T47D (cell line): ENCODE measurements at regions not wholly inside any gene's neighbourhood (a gene's known extent, or its start where the extent isn't known, plus 50 kb on each side); places are given as distances from the start of the nearest gene placed in this dataset.
"Not testable (repeated sequence)": the region's sequence is repeated elsewhere in the genome, so short reads cannot be mapped to it uniquely, and the experiment has no call there.

Experiments used
- DNase-seq, 2 experiments: peaks; one replicate each; pipeline versions ENCODE4 v3.0.0 to v3.0.0-alpha.2; 2011 to 2012; ENCODE audit warnings: low read depth in 1 of 2, low spot score in 1 of 2
- JUND ChIP-seq: IDR thresholded peaks from 2 replicates; pipeline ENCODE4 v1.6.1; 2012; ENCODE audit warnings: low read depth
- in situ Hi-C: cut with HindIII; loops from 2 replicates; pipeline ENCODE4 v1.10.0; 2016; ENCODE audit warnings: low sequenced_read_pairs, low pct_unique_long_range_greater_than_20kb

DNA sequence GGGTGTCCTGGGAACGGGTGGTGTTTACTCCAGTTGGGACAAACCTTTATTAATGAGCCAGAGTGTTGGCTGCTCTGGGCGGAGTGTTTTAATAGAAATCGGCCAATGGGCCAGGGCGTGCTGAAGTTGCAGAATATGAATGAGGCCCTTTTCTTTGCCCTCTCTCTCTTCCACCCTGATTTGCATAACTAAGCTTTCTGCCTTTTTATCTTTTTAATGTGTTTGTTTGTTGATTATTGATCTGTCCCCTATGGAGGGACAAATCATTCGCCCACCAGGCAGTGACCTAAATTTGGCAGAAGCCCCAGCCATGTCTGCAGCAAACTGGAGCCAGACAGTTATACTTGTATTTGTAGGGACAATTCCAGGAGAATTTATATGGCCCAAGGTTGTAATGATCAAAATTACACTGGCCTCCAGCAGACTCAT, 420.9 kb downstream of the PREX1 start:
- no peak for DNase-seq
- TF ChIP-seq JUND, result no peak
- in situ Hi-C loops, result no loop called here

DNA sequence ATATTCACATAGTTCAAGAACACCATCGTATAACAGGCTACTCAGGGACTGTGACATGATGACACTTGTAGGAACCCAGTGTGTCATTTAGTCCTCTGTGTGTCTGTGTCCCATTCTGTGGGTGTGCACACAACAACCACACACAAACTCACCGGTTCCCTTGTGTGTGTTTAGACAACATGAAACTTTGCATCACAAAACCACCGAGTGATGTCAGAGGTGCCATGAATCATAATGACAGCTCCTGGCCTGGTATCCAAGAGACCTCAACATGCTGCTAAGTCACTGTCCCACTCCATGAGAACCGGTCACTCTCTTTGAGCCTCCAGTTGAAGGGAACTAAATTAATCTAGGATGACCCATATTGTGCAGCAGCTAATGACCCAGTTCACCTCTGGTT, 421.3 kb downstream of the PREX1 start:
- in situ Hi-C loops, result no loop called here
- TF ChIP-seq JUND, result no peak
- no peak for DNase-seq

DNA sequence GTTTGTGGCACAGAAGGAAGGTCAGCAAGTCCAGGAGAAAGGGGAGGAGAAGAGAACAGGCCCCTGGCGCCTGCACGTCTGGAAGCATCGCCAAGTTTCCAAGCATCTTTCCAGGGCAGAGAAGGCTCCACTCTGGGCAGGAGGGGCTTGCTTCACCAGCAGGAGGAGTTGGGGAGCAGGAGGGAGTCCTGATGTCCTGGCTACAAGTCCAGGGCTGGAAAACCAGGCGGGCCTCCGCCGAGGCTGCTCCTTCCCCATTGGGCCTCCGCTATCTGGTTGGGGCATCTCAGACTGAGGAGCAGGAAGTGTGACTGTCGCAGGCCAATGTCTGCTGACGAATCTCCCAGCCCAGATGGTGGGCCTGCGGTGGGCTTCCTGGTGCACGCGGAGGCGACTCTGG, 421.9 kb downstream of the PREX1 start:
- in situ Hi-C loops, result no loop called here
- TF ChIP-seq JUND, result no peak
- DNase-seq, result peak in 1 of 2 experiments; percentile 12

DNA sequence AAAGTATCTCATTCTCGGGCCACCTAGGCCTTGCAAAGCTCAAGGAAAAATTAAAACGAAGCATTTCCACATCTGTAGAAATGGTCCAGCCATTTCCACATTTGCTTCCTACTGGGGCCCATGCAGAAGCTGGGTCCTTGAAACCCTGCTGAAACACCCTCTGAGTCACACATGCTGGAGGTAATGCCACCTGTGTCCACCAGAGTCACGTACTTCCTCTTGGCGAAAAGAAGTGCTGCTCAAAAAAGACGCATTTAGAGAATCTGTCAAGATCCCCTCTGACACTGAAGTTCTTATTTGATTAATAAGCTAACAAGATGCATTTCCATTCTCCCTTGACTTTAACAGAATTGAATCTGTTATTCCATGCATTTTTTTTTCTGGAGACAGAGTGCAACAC, 423.2 kb downstream of the PREX1 start:
- peak in 1 of 2 experiments; percentile 14 for DNase-seq
- in situ Hi-C loops, result no loop called here
- no peak for TF ChIP-seq JUND

- in situ Hi-C loops, result no loop called here
- TF ChIP-seq JUND, result no peak
- DNase-seq, result no peak
Observed at GRCh38 chr20:48403167-48403761, 424.5 kb downstream of the PREX1 start.

DNA sequence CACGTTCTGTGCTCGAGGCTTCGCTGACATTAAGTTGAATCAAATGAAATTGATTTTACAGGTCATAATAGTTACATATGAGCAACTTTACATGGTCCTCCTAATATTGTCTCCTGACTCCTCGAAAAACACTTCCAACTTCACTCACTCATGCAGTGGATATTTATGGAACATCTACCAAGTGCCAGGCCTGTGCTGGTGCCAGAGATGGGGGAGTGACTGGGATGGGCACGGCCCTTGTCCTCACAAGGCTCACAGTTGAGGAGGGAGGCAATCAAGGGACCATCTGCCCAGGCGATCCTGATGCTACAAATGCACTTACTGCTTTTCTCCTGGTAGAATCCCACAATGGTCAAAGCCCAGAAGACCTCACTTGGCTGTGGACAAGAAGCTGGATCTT, 426.4 kb downstream of the PREX1 start:
- in situ Hi-C loops, result no loop called here
- no peak for TF ChIP-seq JUND
- no peak for DNase-seq

DNA sequence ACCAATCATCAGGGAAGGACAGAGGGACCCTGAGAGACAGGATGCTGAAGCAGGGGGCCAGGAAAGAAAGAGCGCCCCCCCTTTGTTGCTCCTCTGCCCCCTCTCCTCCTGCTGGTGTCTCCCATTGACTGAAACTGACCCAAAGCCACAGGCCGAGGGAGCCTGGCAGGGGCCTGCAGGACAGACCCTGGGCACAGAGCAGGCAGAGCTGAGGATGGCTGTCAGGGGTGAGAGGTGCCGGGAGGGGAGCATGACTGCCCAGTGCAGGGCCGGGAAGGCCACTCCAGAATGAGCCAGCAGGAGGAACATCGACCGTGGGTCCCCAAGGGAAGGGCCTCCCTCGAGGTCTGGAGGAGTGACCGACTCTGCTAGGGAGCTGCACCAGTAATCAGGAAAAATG, 427.8 kb downstream of the PREX1 start:
- in situ Hi-C loops, result no loop called here
- no peak for DNase-seq
- TF ChIP-seq JUND, result no peak

- TF ChIP-seq JUND, result no peak
- in situ Hi-C loops, result no loop called here
- no peak for DNase-seq
Observed at GRCh38 chr20:48398506-48399449, 429.0 kb downstream of the PREX1 start.

DNA sequence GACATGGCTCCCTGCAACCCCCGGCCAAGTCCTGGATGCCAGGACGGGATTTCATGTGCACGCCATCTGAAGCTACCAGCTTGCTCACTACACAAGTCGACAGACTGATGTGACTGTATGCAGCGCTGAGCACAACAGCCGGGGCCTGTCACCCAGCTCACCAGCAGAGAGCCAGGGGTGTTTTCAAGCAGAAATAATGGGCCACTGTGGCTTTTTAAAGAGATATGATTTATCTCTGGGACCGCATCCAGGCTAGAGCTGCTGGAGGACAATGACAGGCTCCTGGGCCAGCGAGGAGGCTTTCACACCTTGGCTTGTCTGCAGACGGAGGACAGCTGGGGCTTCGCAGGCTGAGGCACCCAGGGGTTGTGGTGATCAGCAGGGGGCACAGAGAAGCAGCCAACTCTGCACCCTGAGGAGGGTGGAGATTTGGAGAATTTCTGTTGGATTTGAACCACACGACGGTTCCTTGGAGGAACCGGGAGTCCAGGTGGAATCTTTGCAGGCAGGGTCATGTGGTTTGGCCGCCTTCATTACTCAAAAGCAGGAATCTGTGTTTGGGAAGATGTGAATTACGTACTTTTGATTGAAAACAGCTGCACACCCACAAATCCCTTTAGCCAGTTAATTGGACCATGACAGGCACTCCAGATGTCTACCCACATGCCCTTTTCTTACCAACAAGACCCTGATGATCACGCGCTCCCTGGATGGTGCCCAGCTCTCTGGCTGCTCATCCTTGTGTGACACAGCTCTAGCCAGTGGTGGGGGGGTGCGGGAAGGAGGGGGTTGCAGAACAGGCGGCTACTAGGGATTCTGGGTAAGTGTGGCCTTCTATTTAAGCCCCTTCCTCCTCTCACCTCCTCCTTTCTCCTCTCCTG, 430.6 kb downstream of the PREX1 start:
- in situ Hi-C loops, DNase-seq: not testable (repeated sequence)

DNA sequence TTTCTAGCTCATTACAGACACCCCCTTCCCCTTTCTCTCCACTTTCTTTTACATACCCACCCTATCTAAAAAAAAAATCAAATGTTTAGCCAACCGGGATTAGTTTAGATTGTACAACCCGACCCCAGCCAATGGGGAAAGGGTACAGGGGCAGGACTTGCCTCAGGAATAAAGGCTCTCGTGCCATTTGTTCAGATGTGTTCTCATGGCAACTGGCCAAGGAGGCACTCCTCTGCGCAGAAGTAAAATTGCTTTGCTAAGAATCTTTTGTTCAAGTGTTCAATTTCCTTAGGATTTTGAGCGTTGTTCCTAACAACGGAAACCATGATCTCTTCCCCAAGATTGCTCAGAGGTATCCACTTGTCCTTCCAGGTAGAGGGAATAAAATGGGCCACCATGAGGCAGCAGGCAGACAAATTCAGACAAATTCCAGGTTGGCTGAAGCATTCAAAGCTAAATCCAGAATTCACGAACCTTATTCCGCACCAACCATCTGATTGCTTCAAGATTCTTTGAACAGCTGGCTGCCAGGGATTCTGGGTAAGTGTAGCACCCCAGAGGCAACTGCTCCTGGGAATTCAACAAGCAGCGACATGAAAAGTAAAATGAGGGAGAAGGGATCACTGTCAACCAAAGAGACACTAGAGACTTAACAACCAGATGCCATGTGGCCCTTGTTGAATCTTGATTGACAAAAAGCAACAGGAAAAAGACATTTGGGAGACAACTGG, 431.8 kb downstream of the PREX1 start:
- in situ Hi-C loops, result no loop called here
- DNase-seq, result no peak
- no peak for TF ChIP-seq JUND

DNA sequence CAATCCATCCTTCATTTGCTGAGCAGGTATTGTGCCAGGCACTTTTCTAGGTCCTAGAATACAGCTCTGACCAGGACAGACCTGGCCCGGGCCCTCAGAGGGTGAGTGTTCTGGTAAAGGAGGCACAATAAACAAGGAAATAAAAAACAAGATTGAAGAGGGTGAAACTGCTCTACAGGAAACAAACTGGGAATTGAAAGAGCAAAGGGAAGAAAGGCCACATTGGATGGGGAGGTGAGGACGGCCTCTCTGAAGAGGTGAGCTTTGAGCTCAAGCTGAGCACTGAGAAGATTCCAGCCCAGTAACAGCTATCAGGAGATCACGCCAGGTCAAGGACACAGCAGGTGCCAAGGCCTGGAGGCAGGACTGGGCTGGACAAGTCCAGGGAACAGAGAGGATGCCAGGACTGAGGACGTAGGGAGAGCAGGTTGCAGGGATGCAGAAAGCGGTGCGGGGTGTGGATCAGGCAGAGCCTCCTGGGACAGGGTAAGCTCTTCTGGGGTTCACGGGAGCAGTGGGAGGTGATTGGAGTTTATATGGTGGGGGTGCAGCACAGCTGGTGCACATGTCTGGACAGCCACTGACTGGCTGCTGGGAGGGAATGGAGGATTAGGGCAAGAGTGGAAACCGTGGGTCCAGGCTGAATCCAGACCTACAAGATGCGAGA, 433.3 kb downstream of the PREX1 start:
- TF ChIP-seq JUND, result no peak
- in situ Hi-C loops, result no loop called here
- no peak for DNase-seq

DNA sequence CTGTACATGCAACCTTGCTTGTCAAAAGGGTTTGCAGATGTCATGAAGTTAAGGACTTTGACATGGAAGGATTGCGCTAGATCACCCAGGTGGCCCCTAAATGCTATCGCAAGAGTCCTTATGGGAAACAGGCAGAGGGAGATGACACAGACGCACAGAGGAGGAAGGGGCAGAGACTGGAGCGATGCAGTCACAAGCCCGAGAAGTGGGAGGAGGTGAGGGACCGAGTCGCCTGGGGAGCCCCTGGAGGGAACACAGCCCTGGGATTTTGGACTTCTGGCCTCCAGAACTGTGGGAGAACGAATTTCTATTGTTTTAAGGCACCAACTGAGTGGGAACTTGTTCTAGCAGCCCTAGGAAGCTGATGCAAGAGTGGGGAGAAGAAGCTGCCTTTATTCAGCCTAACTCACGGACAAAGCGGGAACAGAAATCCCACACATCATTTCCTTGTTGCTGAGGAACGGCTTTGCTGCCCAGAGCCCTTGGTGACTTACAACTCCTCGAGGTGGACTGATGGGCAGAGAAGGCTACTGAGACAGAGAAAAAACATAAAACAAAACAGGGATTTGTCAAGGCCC, 434.0 kb downstream of the PREX1 start:
- DNase-seq, result no peak
- in situ Hi-C loops, result no loop called here
- TF ChIP-seq JUND, result no peak
